B cell (primary cell): ENCODE measurements at regions not wholly inside any gene's neighbourhood (a gene's known extent, or its start where the extent isn't known, plus 50 kb on each side); places are given as distances from the start of the nearest gene placed in this dataset.

Source experiments
- ATAC-seq: fragments of 200-7000 bp; cut with Tn5 transposase; one replicate; pipeline ENCODE4 v1.10.0; 2021; ENCODE audit warnings: low read depth, mild to moderate bottlenecking, moderate number of reproducible peaks, moderate library complexity
- CTCF ChIA-PET: fragments of 350-600 bp; sonication (Branson Sonifier 250); formaldehyde crosslinking; loops from one replicate; lab custom pipeline; 2021; ENCODE audit warnings: antibody characterized with exemption, inconsistent platforms; lab: Charles Lee
- POLR2A ChIA-PET: fragments of 350-600 bp; sonication (Branson Sonifier 250); formaldehyde crosslinking; loops from one replicate; lab custom pipeline; 2021; ENCODE audit warnings: antibody characterized with exemption; lab: Charles Lee
- DNase-seq: peaks from one replicate; pipeline ENCODE4 v3.0.0; 2013
- H2AFZ ChIP-seq: 2 replicates; pipeline ENCODE4 v1.6.1; 2012; ENCODE audit warnings: mild to moderate bottlenecking, low read depth, low read length; ENCODE audit not compliant: insufficient read depth, poor library complexity, severe bottlenecking
- H3K27ac ChIP-seq, 2 donors: 1 replicate in 1 of 2; 2 replicates in 1 of 2; pipeline ENCODE4 v1.5.1; 2012 to 2013; ENCODE audit warnings: low read length in 2 of 2, mild to moderate bottlenecking in 2 of 2, moderate library complexity in 1 of 2
- H3K27me3 ChIP-seq, 4 experiments: fragments of 200-600 bp in 1 of 4; sonication (generic) in 1 of 4; replicated peaks in 1 of 4; 1 replicate in 2 of 4; 2 replicates in 2 of 4; pipeline versions ENCODE4 v1.6.1 to v1.7.0; 2013 to 2016; ENCODE audit warnings: low read length in 3 of 4, mild to moderate bottlenecking in 2 of 4, mixed read lengths in 1 of 4, moderate library complexity in 1 of 4; ENCODE audit not compliant: insufficient read depth in 4 of 4, control insufficient read depth in 3 of 4; ENCODE audit errors: control extremely low read depth in 1 of 4
- H3K36me3 ChIP-seq, 2 experiments: replicated peaks in 1 of 2; 1 replicate in 1 of 2; 2 replicates in 1 of 2; pipeline versions ENCODE4 v1.6.1 to v1.7.1; 2013; ENCODE audit warnings: low read length in 1 of 2; ENCODE audit not compliant: insufficient read depth in 2 of 2, control insufficient read depth in 1 of 2; ENCODE audit errors: control extremely low read depth in 1 of 2, extremely low read depth in 1 of 2
- H3K4me1 ChIP-seq, 2 donors: fragments of 200-600 bp in 1 of 2; sonication (generic) in 1 of 2; 1 replicate in 1 of 2; 2 replicates in 1 of 2; pipeline versions ENCODE4 v1.5.1 to v1.6.1; 2013 to 2017; ENCODE audit warnings: low read length in 2 of 2; ENCODE audit not compliant: control insufficient read depth in 2 of 2, insufficient read depth in 2 of 2
- H3K4me2 ChIP-seq: replicated peaks from 2 replicates; pipeline ENCODE3; 2012; ENCODE audit warnings: mild to moderate bottlenecking, low read depth, low read length; ENCODE audit not compliant: poor library complexity, severe bottlenecking
- H3K4me3 ChIP-seq, 5 experiments: fragments of 200-600 bp in 1 of 5; sonication (generic) in 1 of 5; 1 replicate in 3 of 5; 2 replicates in 2 of 5; pipeline versions ENCODE4 v1.5.1 to v1.7.0; 2011 to 2016; ENCODE audit warnings: low read length in 4 of 5, mild to moderate bottlenecking in 4 of 5, low read depth in 2 of 5, control low read depth in 1 of 5, moderate library complexity in 1 of 5; ENCODE audit not compliant: insufficient read depth in 1 of 5; ENCODE audit errors: control extremely low read depth in 1 of 5, extremely low read depth in 1 of 5
- H3K79me2 ChIP-seq: fragments of 200-600 bp; sonication (generic); one replicate; pipeline ENCODE4 v1.6.0; 2016; ENCODE audit warnings: low read length; ENCODE audit not compliant: control insufficient read depth, insufficient read depth
- H3K9ac ChIP-seq: fragments of 200-600 bp; sonication (generic); 2 replicates; pipeline ENCODE4 v1.6.1; 2017; ENCODE audit warnings: mild to moderate bottlenecking, low read length, moderate library complexity
- H3K9me3 ChIP-seq, 3 donors: one replicate each; pipeline versions ENCODE4 v1.6.1 to v1.7.1; 2013; ENCODE audit warnings: low read length in 2 of 3; ENCODE audit not compliant: control insufficient read depth in 2 of 3, insufficient read depth in 1 of 3; ENCODE audit errors: control extremely low read depth in 1 of 3
- H4K20me1 ChIP-seq: 2 replicates; pipeline ENCODE4 v1.6.0; 2012; ENCODE audit warnings: mild to moderate bottlenecking, low read length; ENCODE audit not compliant: insufficient read depth, control insufficient read depth, poor library complexity, severe bottlenecking
- H3K27ac Mint-ChIP-seq: one replicate; pipeline ENCODE4 v1.8.0; 2021; ENCODE audit warnings: mixed read lengths
- H3K27me3 Mint-ChIP-seq: one replicate; pipeline ENCODE4 v1.8.0; 2021; ENCODE audit warnings: mixed read lengths
- H3K4me1 Mint-ChIP-seq: one replicate; pipeline ENCODE4 v1.8.0; 2021; ENCODE audit warnings: mixed read lengths
- H3K4me3 Mint-ChIP-seq: one replicate; pipeline ENCODE4 v1.8.0; 2021; ENCODE audit warnings: mixed read lengths
- H3K9me3 Mint-ChIP-seq: one replicate; pipeline ENCODE4 v1.8.0; 2022; ENCODE audit warnings: mixed read lengths; ENCODE audit not compliant: insufficient read depth
- EZH2 ChIP-seq: IDR thresholded peaks from 2 replicates; pipeline ENCODE4 v1.6.1; 2012; ENCODE audit warnings: borderline replicate concordance, low read depth, mild to moderate bottlenecking, moderate library complexity, low read length; ENCODE audit not compliant: insufficient read depth, poor library complexity, severe bottlenecking
- WGBS: methylation state at CpG from one replicate; pipeline ENCODE4 v1.1.5; 2013; ENCODE audit warnings: missing lambda C conversion rate; ENCODE audit not compliant: insufficient coverage; 5-methylcytosine and 5-hydroxymethylcytosine counted together
- intact Hi-C: fragments of 100-400 bp; cut with micrococcal nuclease; formaldehyde crosslinking; loops from one replicate; pipeline ENCODE4 v1.10.0; 2022
- TF ChIP-seq, protein P1 (sequence below): fragments of 200-600 bp; IDR thresholded peaks from one replicate; pipeline ENCODE4 v1.8.0; 2022; ENCODE audit warnings: antibody characterized with exemption, mild to moderate bottlenecking

DNA sequence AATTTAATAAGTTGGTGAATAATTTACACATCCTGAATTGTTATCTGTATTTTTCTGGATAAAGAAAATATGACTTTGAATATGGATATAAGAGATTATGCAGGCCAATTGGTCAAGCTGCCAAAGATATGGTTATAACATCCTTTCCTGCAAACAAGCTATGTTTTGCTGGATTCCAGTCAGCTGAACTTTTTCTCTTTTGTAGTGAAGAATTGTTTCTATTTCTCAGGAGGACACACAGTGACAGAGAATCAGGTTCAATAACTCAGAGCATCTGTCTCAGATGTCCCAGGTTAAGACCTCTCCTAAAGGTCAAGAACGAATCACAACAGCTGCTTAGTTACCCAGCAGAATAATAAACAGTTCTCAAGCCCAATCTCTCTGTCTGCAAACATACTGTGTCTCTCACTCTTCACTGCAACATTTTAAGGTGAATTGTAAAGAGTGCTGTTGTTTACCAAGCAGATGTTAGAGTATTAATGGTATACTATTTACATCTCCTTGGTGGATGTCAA is 189.5 kb upstream of the ANKRD50 start:
- WGBS: no CpG with 5 or more reads among the region's 1 CpG
- no peak overlapping the region for H3K27ac Mint-ChIP-seq
- intact Hi-C loops: no loop called here
- Histone ChIP-seq H3K79me2 (no peaks in the 10 kb centered on the region), H3K9me3 (no peaks in the 10 kb centered on the region), H3K9ac (no peak overlapping the region), H4K20me1 (no peaks in the 10 kb centered on the region), H2AFZ (no peak overlapping the region), H3K36me3 (no peaks in the 10 kb centered on the region), H3K4me2 (no peak overlapping the region), H3K27me3 (no peaks in the 10 kb centered on the region), H3K4me3 (no peak overlapping the region), H3K4me1 (no peaks in the 10 kb centered on the region), H3K27ac (no peak overlapping the region)
- no peak overlapping the region for H3K4me3 Mint-ChIP-seq
- POLR2A ChIA-PET: no interaction called here
- CTCF ChIA-PET: no interaction called here
- ATAC-seq (no peak), DNase-seq (no peak)
- TF ChIP-seq EZH2: no peak
- TF ChIP-seq, protein P1, sequence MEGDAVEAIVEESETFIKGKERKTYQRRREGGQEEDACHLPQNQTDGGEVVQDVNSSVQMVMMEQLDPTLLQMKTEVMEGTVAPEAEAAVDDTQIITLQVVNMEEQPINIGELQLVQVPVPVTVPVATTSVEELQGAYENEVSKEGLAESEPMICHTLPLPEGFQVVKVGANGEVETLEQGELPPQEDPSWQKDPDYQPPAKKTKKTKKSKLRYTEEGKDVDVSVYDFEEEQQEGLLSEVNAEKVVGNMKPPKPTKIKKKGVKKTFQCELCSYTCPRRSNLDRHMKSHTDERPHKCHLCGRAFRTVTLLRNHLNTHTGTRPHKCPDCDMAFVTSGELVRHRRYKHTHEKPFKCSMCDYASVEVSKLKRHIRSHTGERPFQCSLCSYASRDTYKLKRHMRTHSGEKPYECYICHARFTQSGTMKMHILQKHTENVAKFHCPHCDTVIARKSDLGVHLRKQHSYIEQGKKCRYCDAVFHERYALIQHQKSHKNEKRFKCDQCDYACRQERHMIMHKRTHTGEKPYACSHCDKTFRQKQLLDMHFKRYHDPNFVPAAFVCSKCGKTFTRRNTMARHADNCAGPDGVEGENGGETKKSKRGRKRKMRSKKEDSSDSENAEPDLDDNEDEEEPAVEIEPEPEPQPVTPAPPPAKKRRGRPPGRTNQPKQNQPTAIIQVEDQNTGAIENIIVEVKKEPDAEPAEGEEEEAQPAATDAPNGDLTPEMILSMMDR: no peak
- no peaks in the 10 kb centered on the region for H3K27me3 Mint-ChIP-seq
- H3K4me1 Mint-ChIP-seq: no peaks in the 10 kb centered on the region
- no peaks in the 10 kb centered on the region for H3K9me3 Mint-ChIP-seq

DNA sequence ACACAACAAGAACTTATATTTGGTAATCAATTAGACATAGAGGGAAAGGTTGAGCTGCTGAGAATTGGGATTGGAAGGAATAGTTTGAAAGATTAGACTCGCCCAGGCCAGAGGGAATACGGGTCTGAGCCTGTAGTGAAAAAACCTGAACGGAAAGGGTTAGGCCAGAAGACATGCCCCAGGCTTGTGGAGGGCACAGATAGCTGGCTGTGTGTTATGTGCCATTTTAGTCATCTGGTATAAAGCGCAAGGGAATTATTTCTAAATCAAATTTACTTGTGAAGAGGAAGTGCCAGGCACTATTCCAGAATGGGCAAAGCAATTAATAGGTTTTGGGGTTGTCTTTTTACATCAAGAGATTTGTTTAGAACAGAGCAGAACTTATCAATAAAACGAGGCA is 187.5 kb upstream of the ANKRD50 start:
- TF ChIP-seq EZH2: no peak
- TF ChIP-seq, protein P1: no peak
- ATAC-seq: no peak
- no peak overlapping the region for H2AFZ ChIP-seq
- no peak overlapping the region for H3K4me3 Mint-ChIP-seq
- no peak for DNase-seq
- no peak overlapping the region for H3K27ac ChIP-seq
- WGBS: 86% methylated on average over 4 of the region's 5 CpGs
- H3K27me3 Mint-ChIP-seq: no peaks in the 10 kb centered on the region
- CTCF ChIA-PET: no interaction called here
- H3K27me3 ChIP-seq: no peaks in the 10 kb centered on the region
- H3K4me1 ChIP-seq: no peaks in the 10 kb centered on the region
- no peak overlapping the region for H3K4me3 ChIP-seq
- POLR2A ChIA-PET: no interaction called here
- H4K20me1 ChIP-seq: no peaks in the 10 kb centered on the region
- no peak overlapping the region for H3K27ac Mint-ChIP-seq
- H3K36me3 ChIP-seq: no peaks in the 10 kb centered on the region
- H3K4me1 Mint-ChIP-seq: no peaks in the 10 kb centered on the region
- H3K9ac ChIP-seq: no peak overlapping the region
- no peaks in the 10 kb centered on the region for H3K79me2 ChIP-seq
- H3K4me2 ChIP-seq: no peak overlapping the region
- intact Hi-C loops: no loop called here
- no peaks in the 10 kb centered on the region for H3K9me3 Mint-ChIP-seq
- H3K9me3 ChIP-seq: no peaks in the 10 kb centered on the region
